ENCODE measurements at regions not wholly inside any gene's neighbourhood (a gene's known extent, or its start where the extent isn't known, plus 50 kb on each side); places are given as distances from the start of the nearest gene placed in this dataset.

GRCh38 chr16:60675022-60675421 lies 1361.2 kb downstream of the CDH8 start:
- Histone ChIP-seq H3F3A (ENCODE audit: low read length, unreplicated experiment) (no peaks in the 10 kb centered on the region), H3K9me3 (ENCODE audit: low read length) (no peaks in the 10 kb centered on the region), H2AFZ (ENCODE audit: low read length) (no peak overlapping the region), H3K4me1 (ENCODE audit: insufficient read depth, low read length) (no peaks in the 10 kb centered on the region), H3K27ac (ENCODE audit: low read length) (no peak overlapping the region), H4K20me1 (ENCODE audit: low read length) (no peaks in the 10 kb centered on the region), H3K79me2 (ENCODE audit: low read length) (no peaks in the 10 kb centered on the region), H3K4me2 (ENCODE audit: low read length) (no peak overlapping the region), H3K36me3 (ENCODE audit: low read depth, low read length) (no peaks in the 10 kb centered on the region), H3K4me3 (ENCODE audit: low read length) (no peak overlapping the region), H3K9ac (ENCODE audit: low read length) (no peak overlapping the region), H3K9me2 (replicated peaks; ENCODE audit: low read length) (no peaks in the 10 kb centered on the region), H3K27me3 (ENCODE audit: low read length) (no peaks in the 10 kb centered on the region)
- CTCF ChIA-PET, result no interaction called here
- TF ChIP-seq CTCF (conservative IDR thresholded peaks at IDR 0.05; ENCODE audit: low read depth, low read length) (no peak), EZH2 (IDR thresholded peaks at IDR 0.05; ENCODE audit: low read length, unreplicated experiment) (no peak), EZH2phosphoT487 (IDR thresholded peaks at IDR 0.05; ENCODE audit: borderline replicate concordance, low read length) (no peak)
- POLR2A ChIA-PET (ENCODE audit: unreplicated experiment), result no interaction called here
- no TSS peak for BruUV-seq (replicated peaks)
- no peak for DNase-seq
- intact Hi-C loops (cut with micrococcal nuclease), result no loop called here
- no peak for ATAC-seq

- intact Hi-C loops (cut with micrococcal nuclease), result no loop called here
- H4K20me1 ChIP-seq (ENCODE audit: low read length), result no peaks in the 10 kb centered on the region
- ChIA-PET POLR2A (ENCODE audit: unreplicated experiment) (no interaction called here), CTCF (no interaction called here)
- no peak overlapping the region for H3K4me3 ChIP-seq (ENCODE audit: low read length)
- no peak for ATAC-seq
- H2AFZ ChIP-seq (ENCODE audit: low read length), result no peak overlapping the region
- no peaks in the 10 kb centered on the region for H3K27me3 ChIP-seq (ENCODE audit: low read length)
- no peak overlapping the region for H3K4me2 ChIP-seq (ENCODE audit: low read length)
- no peaks in the 10 kb centered on the region for H3K9me2 ChIP-seq (replicated peaks; ENCODE audit: low read length)
- no peaks in the 10 kb centered on the region for H3K9me3 ChIP-seq (ENCODE audit: low read length)
- H3K9ac ChIP-seq (ENCODE audit: low read length), result no peak overlapping the region
- no peaks in the 10 kb centered on the region for H3K36me3 ChIP-seq (ENCODE audit: low read depth, low read length)
- no peak for DNase-seq
- TF ChIP-seq EZH2 (IDR thresholded peaks at IDR 0.05; ENCODE audit: low read length, unreplicated experiment) (no peak), EZH2phosphoT487 (IDR thresholded peaks at IDR 0.05; ENCODE audit: borderline replicate concordance, low read length) (no peak), CTCF (conservative IDR thresholded peaks at IDR 0.05; ENCODE audit: low read depth, low read length) (no peak)
- no peaks in the 10 kb centered on the region for H3K79me2 ChIP-seq (ENCODE audit: low read length)
- no peaks in the 10 kb centered on the region for H3K4me1 ChIP-seq (ENCODE audit: insufficient read depth, low read length)
- no peaks in the 10 kb centered on the region for H3F3A ChIP-seq (ENCODE audit: low read length, unreplicated experiment)
- no TSS peak for BruUV-seq (replicated peaks)
- no peak overlapping the region for H3K27ac ChIP-seq (ENCODE audit: low read length)
Observed at GRCh38 chr16:60674241-60674640, 1362.0 kb downstream of the CDH8 start.

- CTCF ChIA-PET, result no interaction called here
- BruUV-seq (replicated peaks), result no TSS peak
Observed at GRCh38 chr16:60655514-60656153, 1380.6 kb downstream of the CDH8 start.

More at GRCh38 chr16:60655514-60656153, 1380.6 kb downstream of the CDH8 start:
- POLR2A ChIA-PET (ENCODE audit: unreplicated experiment), result no interaction called here
- no peaks in the 10 kb centered on the region for H3K27me3 ChIP-seq (ENCODE audit: low read length)
- no peaks in the 10 kb centered on the region for H4K20me1 ChIP-seq (ENCODE audit: low read length)
- DNase-seq, result no peak
- no peaks in the 10 kb centered on the region for H3K9me3 ChIP-seq (ENCODE audit: low read length)
- no peak overlapping the region for H2AFZ ChIP-seq (ENCODE audit: low read length)
- no peak overlapping the region for H3K4me3 ChIP-seq (ENCODE audit: low read length)
- no peaks in the 10 kb centered on the region for H3K36me3 ChIP-seq (ENCODE audit: low read depth, low read length)
- H3K4me1 ChIP-seq (ENCODE audit: insufficient read depth, low read length), result no peaks in the 10 kb centered on the region
- no peak for TF ChIP-seq EZH2phosphoT487 (IDR thresholded peaks at IDR 0.05; ENCODE audit: borderline replicate concordance, low read length)
- no peak for TF ChIP-seq CTCF (conservative IDR thresholded peaks at IDR 0.05; ENCODE audit: low read depth, low read length)
- H3K27ac ChIP-seq (ENCODE audit: low read length), result no peak overlapping the region
- H3K4me2 ChIP-seq (ENCODE audit: low read length), result no peak overlapping the region
- H3K79me2 ChIP-seq (ENCODE audit: low read length), result no peaks in the 10 kb centered on the region
- intact Hi-C loops (cut with micrococcal nuclease), result no loop called here
- H3K9me2 ChIP-seq (replicated peaks; ENCODE audit: low read length), result no peaks in the 10 kb centered on the region
- no peak overlapping the region for H3K9ac ChIP-seq (ENCODE audit: low read length)
- ATAC-seq, result no peak
- H3F3A ChIP-seq (ENCODE audit: low read length, unreplicated experiment), result no peaks in the 10 kb centered on the region

All from PC-3 (cell line).